Endothelial cell of umbilical vein (primary cell): ENCODE measurements at regions not wholly inside any gene's neighbourhood (a gene's known extent, or its start where the extent isn't known, plus 50 kb on each side); places are given as distances from the start of the nearest gene placed in this dataset.

Source experiments
- BruUV-seq: library from RNA; stranded (reverse); fragments of 400-500 nt; replicated peaks from 2 replicates; lab custom pipeline; 2021; lab: Mats Ljungman, UMichigan
- CTCF ChIA-PET: fragments of 300-600, 350-600 bp; sonication (Branson Sonifier 250); formaldehyde crosslinking; loops from one replicate; lab custom pipeline; 2021; ENCODE audit warnings: antibody characterized with exemption, inconsistent platforms; lab: Charles Lee
- POLR2A ChIA-PET: fragments of 300-600, 350-600 bp; sonication (Branson Sonifier 250); formaldehyde crosslinking; loops from one replicate; lab custom pipeline; 2021; ENCODE audit warnings: antibody characterized with exemption, inconsistent platforms; lab: Charles Lee
- DNase-seq: peaks from one replicate; pipeline ENCODE4 v3.0.0-alpha.2; 2011; ENCODE audit warnings: low read depth, low spot score
- FAIRE-seq: peaks from 2 replicates; lab custom pipeline; 2011; peaks lifted over from hg19 to GRCh38; lab: Jason Lieb, UNC
- H2AFZ ChIP-seq: 2 replicates; pipeline ENCODE4 v1.6.0; 2012; ENCODE audit warnings: low read depth, low read length, control low read depth, inconsistent platforms
- H3K27ac ChIP-seq: 2 replicates; pipeline ENCODE4 v1.5.1; 2011; ENCODE audit warnings: low read depth, mild to moderate bottlenecking, control low read depth, low read length, moderate library complexity; ENCODE audit not compliant: insufficient read depth
- H3K27me3 ChIP-seq, 2 experiments: 2 replicates each; pipeline versions ENCODE4 v1.6.0 to v1.6.1; 2011; ENCODE audit warnings: low read length in 2 of 2, mixed read lengths in 1 of 2; ENCODE audit not compliant: control insufficient read depth in 2 of 2, insufficient read depth in 2 of 2
- H3K36me3 ChIP-seq, 2 experiments: 2 replicates in 1 of 2; 3 replicates in 1 of 2; pipeline ENCODE4 v1.5.1; 2011; ENCODE audit warnings: low read length in 2 of 2, mild to moderate bottlenecking in 1 of 2, moderate library complexity in 1 of 2; ENCODE audit not compliant: control insufficient read depth in 2 of 2, insufficient read depth in 2 of 2; ENCODE audit errors: extremely low read depth in 1 of 2
- H3K4me1 ChIP-seq: 3 replicates; pipeline ENCODE4 v1.5.1; 2011; ENCODE audit warnings: mild to moderate bottlenecking, low read length; ENCODE audit not compliant: control insufficient read depth, insufficient read depth; ENCODE audit errors: extremely low read depth
- H3K4me2 ChIP-seq: 2 replicates; pipeline ENCODE4 v1.6.1; 2011; ENCODE audit warnings: low read length, control low read depth, mixed read lengths; ENCODE audit not compliant: insufficient read depth
- H3K4me3 ChIP-seq, 3 experiments: fragments of 200-600 bp in 1 of 3; sonication (generic), shearing (Covaris generic) in 1 of 3; replicated peaks in 1 of 3; 2 replicates each; pipeline ENCODE4 v1.5.1; 2011 to 2016; ENCODE audit warnings: control low read depth in 3 of 3, low read length in 3 of 3, mild to moderate bottlenecking in 2 of 3, inconsistent platforms in 1 of 3, low read depth in 1 of 3, moderate library complexity in 1 of 3; ENCODE audit not compliant: insufficient read depth in 1 of 3
- H3K79me2 ChIP-seq: 2 replicates; pipeline ENCODE4 v1.6.0; 2012; ENCODE audit warnings: low read length, inconsistent platforms; ENCODE audit not compliant: control insufficient read depth, insufficient read depth
- H3K9ac ChIP-seq: replicated peaks from 2 replicates; pipeline ENCODE3; 2011; ENCODE audit warnings: low read length, control low read depth; ENCODE audit not compliant: insufficient read depth; ENCODE audit errors: extremely low read depth
- H3K9me1 ChIP-seq: replicated peaks from 3 replicates; pipeline ENCODE4 v1.6.0; 2011; ENCODE audit warnings: mild to moderate bottlenecking, low read length; ENCODE audit not compliant: control insufficient read depth, insufficient read depth; ENCODE audit errors: extremely low read depth
- H3K9me3 ChIP-seq: replicated peaks from 2 replicates; pipeline ENCODE4 v1.5.1; 2012; ENCODE audit warnings: low read length, inconsistent platforms; ENCODE audit not compliant: control insufficient read depth, insufficient read depth
- H4K20me1 ChIP-seq: replicated peaks from 2 replicates; pipeline ENCODE3; 2011; ENCODE audit warnings: mild to moderate bottlenecking, low read length; ENCODE audit not compliant: control insufficient read depth, insufficient read depth; ENCODE audit errors: extremely low read depth
- CTCF ChIP-seq, 2 donors: IDR thresholded peaks; 1 replicate in 1 of 2; 2 replicates in 1 of 2; pipeline ENCODE4 v1.5.1; 2011; ENCODE audit warnings: low read length in 2 of 2, mild to moderate bottlenecking in 2 of 2, moderate library complexity in 2 of 2, control low read depth in 1 of 2, inconsistent platforms in 1 of 2, low read depth in 1 of 2; ENCODE audit not compliant: insufficient read depth in 1 of 2; ENCODE audit errors: extremely low read depth in 1 of 2
- EZH2 ChIP-seq: IDR thresholded peaks from 2 replicates; pipeline ENCODE4 v1.6.1; 2012; ENCODE audit warnings: borderline replicate concordance, low read depth, mild to moderate bottlenecking, moderate library complexity, low read length, inconsistent platforms; ENCODE audit not compliant: severe bottlenecking
- FOS ChIP-seq: IDR thresholded peaks from 2 replicates; pipeline ENCODE4 v1.6.1; 2011; ENCODE audit warnings: mild to moderate bottlenecking, low read length, moderate library complexity, borderline replicate concordance; ENCODE audit not compliant: insufficient read depth
- GATA2 ChIP-seq: IDR thresholded peaks from 2 replicates; pipeline ENCODE4 v1.7.0; 2011; ENCODE audit warnings: low read depth, mild to moderate bottlenecking, moderate library complexity, mixed read lengths, low read length; ENCODE audit not compliant: insufficient read length, insufficient read depth
- JUN ChIP-seq: IDR thresholded peaks from 2 replicates; pipeline ENCODE4 v1.6.1; 2011; ENCODE audit warnings: borderline replicate concordance, low read depth; ENCODE audit not compliant: insufficient read length, insufficient read depth
- MAX ChIP-seq: IDR thresholded peaks from 2 replicates; pipeline ENCODE4 v1.6.1; 2011; ENCODE audit not compliant: insufficient read depth, insufficient read length
- MYC ChIP-seq: IDR thresholded peaks from one replicate; pipeline ENCODE4 v1.6.1; 2011; ENCODE audit warnings: mild to moderate bottlenecking, low read depth, low read length
- POLR2A ChIP-seq: IDR thresholded peaks from 2 replicates; pipeline ENCODE4 v1.6.1; 2012; ENCODE audit warnings: low read depth, mild to moderate bottlenecking, control low read depth, low read length
- POLR2AphosphoS5 ChIP-seq: IDR thresholded peaks from 2 replicates; pipeline ENCODE4 v1.6.1; 2012; ENCODE audit warnings: low read depth, mild to moderate bottlenecking, control low read depth, low read length, moderate library complexity; ENCODE audit not compliant: insufficient read depth
- dilution Hi-C: fragments of 300-500 bp; cut with MboI; formaldehyde crosslinking; loops from one replicate; pipeline ENCODE4 v1.15.0; 2019; ENCODE audit warnings: low sequenced_read_pairs; ENCODE audit not compliant: extremely low pct_ligation_motif_present
- intact Hi-C: fragments of 100-400 bp; cut with micrococcal nuclease; formaldehyde crosslinking; loops from one replicate; pipeline ENCODE4 v1.10.0; 2022

GRCh38 chr20:11092151-11092550 lies 418.4 kb upstream of the JAG1 start:
- Histone ChIP-seq H3K9me1 (no peaks in the 10 kb centered on the region), H3K27me3 (no peaks in the 10 kb centered on the region), H3K9me3 (no peaks in the 10 kb centered on the region), H3K4me2 (no peak overlapping the region), H3K4me3 (no peak overlapping the region), H2AFZ (no peak overlapping the region), H3K27ac (no peak overlapping the region), H3K4me1 (peaks cover 4% of the 10 kb centered on the region), H4K20me1 (no peaks in the 10 kb centered on the region), H3K9ac (no peak overlapping the region), H3K36me3 (no peaks in the 10 kb centered on the region), H3K79me2 (no peaks in the 10 kb centered on the region)
- ChIA-PET CTCF (interaction anchor here (1.3 kb wide), 1 partner anchor 113 kb away, joined by 3 read pairs; no protein-coding TSS in a partner anchor), POLR2A (no interaction called here)
- dilution Hi-C loops = no loop called here
- TF ChIP-seq GATA2 = no peak
- no peak for TF ChIP-seq EZH2
- no peak for TF ChIP-seq POLR2AphosphoS5
- no peak for TF ChIP-seq JUN
- no peak for TF ChIP-seq FOS
- no peak for TF ChIP-seq POLR2A
- TF ChIP-seq MYC = no peak
- TF ChIP-seq MAX = no peak
- TF ChIP-seq CTCF (IDR thresholded peaks at IDR 0.05; ENCODE audit: extremely low read depth in 1 of 2, insufficient read depth in 1 of 2, low read depth in 1 of 2, low read length in 2 of 2) = no peak
- no TSS peak for BruUV-seq
- intact Hi-C loops = no loop called here
- no peak for FAIRE-seq
- no peak for DNase-seq
